ENCODE measurements at regions not wholly inside any gene's neighbourhood (a gene's known extent, or its start where the extent isn't known, plus 50 kb on each side); places are given as distances from the start of the nearest gene placed in this dataset.
"Not testable (repeated sequence)": the region's sequence is repeated elsewhere in the genome, so short reads cannot be mapped to it uniquely, and the experiment has no call there.

- Histone ChIP-seq H3K27ac (no peak overlapping the region), H3K4me1 (no peaks in the 10 kb centered on the region), H3K4me3 (no peak overlapping the region), H3K9me3 (no peaks in the 10 kb centered on the region), H3K27me3 (no peaks in the 10 kb centered on the region), H3K36me3 (no peaks in the 10 kb centered on the region)
- no peak for TF ChIP-seq CTCF (IDR thresholded peaks at IDR 0.05)
- DNase-seq (ENCODE audit: low spot score) = no peak
Observed at GRCh38 chr4:114252499-114252898, 273.1 kb upstream of the ARSJ start.

GRCh38 chr4:114257501-114257900 lies 278.1 kb upstream of the ARSJ start:
- Histone ChIP-seq H3K4me1 (no peaks in the 10 kb centered on the region), H3K27ac (no peak overlapping the region)
- no peak for TF ChIP-seq CTCF (IDR thresholded peaks at IDR 0.05)

GRCh38 chr4:114262421-114262820 lies 283.0 kb upstream of the ARSJ start:
- H3K9me3 ChIP-seq; H3K36me3 ChIP-seq; H3K27ac ChIP-seq; H3K4me1 ChIP-seq; DNase-seq (ENCODE audit: low spot score); H3K4me3 ChIP-seq; H3K27me3 ChIP-seq: not testable (repeated sequence)

More at GRCh38 chr4:114257501-114257900, 278.1 kb upstream of the ARSJ start:
- no peaks in the 10 kb centered on the region for H3K36me3 ChIP-seq
- no peaks in the 10 kb centered on the region for H3K9me3 ChIP-seq
- no peak for DNase-seq (ENCODE audit: low spot score)
- H3K4me3 ChIP-seq = no peak overlapping the region
- no peaks in the 10 kb centered on the region for H3K27me3 ChIP-seq

DNA sequence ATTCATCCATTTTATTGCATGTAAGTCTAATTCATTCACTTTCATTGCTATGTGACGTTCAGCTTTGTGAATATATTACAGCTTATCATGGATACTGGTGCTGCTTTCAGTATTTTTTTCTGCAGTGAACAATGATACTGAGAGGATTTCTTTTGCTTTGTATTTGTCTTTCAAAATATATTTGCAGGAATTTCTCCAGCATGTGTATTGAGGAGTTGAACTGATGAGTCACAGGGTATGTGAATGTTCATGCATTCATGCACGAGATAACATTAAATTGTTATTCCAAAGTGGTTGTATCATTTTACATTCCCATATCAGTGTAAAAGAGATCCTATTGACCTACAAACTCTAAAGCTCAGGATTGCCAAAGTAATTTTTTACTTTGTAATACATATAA lies 283.8 kb upstream of the ARSJ start:
- no peak for TF ChIP-seq CTCF (IDR thresholded peaks at IDR 0.05)
- Histone ChIP-seq H3K36me3 (no peaks in the 10 kb centered on the region), H3K4me1 (no peaks in the 10 kb centered on the region), H3K9me3 (no peaks in the 10 kb centered on the region), H3K27me3 (no peaks in the 10 kb centered on the region), H3K27ac (no peak overlapping the region), H3K4me3 (no peak overlapping the region)
- no peak for DNase-seq (ENCODE audit: low spot score)

GRCh38 chr4:114264452-114264851 lies 285.0 kb upstream of the ARSJ start:
- no peaks in the 10 kb centered on the region for H3K9me3 ChIP-seq
- TF ChIP-seq CTCF (IDR thresholded peaks at IDR 0.05) = no peak
- no peak overlapping the region for H3K27ac ChIP-seq

GRCh38 chr4:114264877-114265291 lies 285.4 kb upstream of the ARSJ start:
- H3K27ac ChIP-seq = no peak overlapping the region
- H3K9me3 ChIP-seq = no peaks in the 10 kb centered on the region
- no peaks in the 10 kb centered on the region for H3K4me1 ChIP-seq
- H3K36me3 ChIP-seq = no peaks in the 10 kb centered on the region
- DNase-seq (ENCODE audit: low spot score) = no peak
- no peak overlapping the region for H3K4me3 ChIP-seq
- H3K27me3 ChIP-seq = no peaks in the 10 kb centered on the region
- TF ChIP-seq CTCF (IDR thresholded peaks at IDR 0.05) = no peak

More at GRCh38 chr4:114264452-114264851, 285.0 kb upstream of the ARSJ start:
- Histone ChIP-seq H3K4me3 (no peak overlapping the region), H3K27me3 (no peaks in the 10 kb centered on the region), H3K4me1 (no peaks in the 10 kb centered on the region), H3K36me3 (no peaks in the 10 kb centered on the region)
- DNase-seq (ENCODE audit: low spot score) = no peak
